Body of pancreas (tissue), 4 donors: ENCODE measurements at regions not wholly inside any gene's neighbourhood (a gene's known extent, or its start where the extent isn't known, plus 50 kb on each side); places are given as distances from the start of the nearest gene placed in this dataset.

Source experiments
- CTCF ChIP-seq, 7 experiments: fragments of 450-650 bp in 4 of 7; fragments of 200-600 bp in 3 of 7; sonication (generic) in 3 of 7; IDR thresholded peaks; one replicate each; pipeline ENCODE4 v1.5.1; 2016 to 2019; ENCODE audit warnings: antibody characterized with exemption in 7 of 7
- POLR2A ChIP-seq, 3 donors: fragments of 450-650 bp; IDR thresholded peaks; one replicate each; pipeline ENCODE4 v1.6.1; 2016; ENCODE audit warnings: antibody characterized with exemption in 3 of 3, mild to moderate bottlenecking in 2 of 3

- no peak for TF ChIP-seq CTCF (IDR thresholded peaks at IDR 0.05)
- TF ChIP-seq POLR2A (IDR thresholded peaks at IDR 0.05) = no peak
Measured at GRCh38 chr5:92332039-92332438, 948.9 kb upstream of the ARRDC3 start.
